GM21576 (cell line): ENCODE measurements at regions not wholly inside any gene's neighbourhood (a gene's known extent, or its start where the extent isn't known, plus 50 kb on each side); places are given as distances from the start of the nearest gene placed in this dataset.

Source experiments
- ATAC-seq: cut with Tn5 transposase; IDR thresholded peaks from one replicate; pipeline ENCODE4 v1.9.1; 2021; ENCODE audit warnings: mild to moderate bottlenecking, moderate library complexity; ENCODE audit not compliant: unreplicated experiment

GRCh38 chr3:106206146-106206545 is 337.3 kb upstream of the CBLB start:
- ATAC-seq: no peak

GRCh38 chr3:106206613-106207012 is 337.8 kb upstream of the CBLB start:
- no peak for ATAC-seq

GRCh38 chr3:106208251-106208650 is 339.4 kb upstream of the CBLB start:
- no peak for ATAC-seq

- ATAC-seq: no peak
Observed at GRCh38 chr3:106208967-106209366, 340.2 kb upstream of the CBLB start.

- no peak for ATAC-seq
Observed at GRCh38 chr3:106209482-106209881, 340.7 kb upstream of the CBLB start.

GRCh38 chr3:106210923-106211322 is 342.1 kb upstream of the CBLB start:
- no peak for ATAC-seq

- no peak for ATAC-seq
Observed at GRCh38 chr3:106212665-106213222, 343.9 kb upstream of the CBLB start.

GRCh38 chr3:106213954-106214353 is 345.1 kb upstream of the CBLB start:
- ATAC-seq: no peak

- ATAC-seq: no peak
Observed at GRCh38 chr3:106214641-106215040, 345.8 kb upstream of the CBLB start.

GRCh38 chr3:106215047-106215446 is 346.2 kb upstream of the CBLB start:
- no peak for ATAC-seq

GRCh38 chr3:106217745-106218144 is 348.9 kb upstream of the CBLB start:
- no peak for ATAC-seq

GRCh38 chr3:106227068-106227467 is 358.3 kb upstream of the CBLB start:
- no peak for ATAC-seq

GRCh38 chr3:106228271-106228670 is 359.5 kb upstream of the CBLB start:
- ATAC-seq: no peak

GRCh38 chr3:106229495-106230278 is 360.9 kb upstream of the CBLB start:
- no peak for ATAC-seq

GRCh38 chr3:106231086-106231485 is 362.3 kb upstream of the CBLB start:
- ATAC-seq: no peak

GRCh38 chr3:106232956-106233355 is 364.1 kb upstream of the CBLB start:
- no peak for ATAC-seq

- ATAC-seq: no peak
Observed at GRCh38 chr3:106239195-106239697, 370.4 kb upstream of the CBLB start.

GRCh38 chr3:106241593-106241992 is 372.8 kb upstream of the CBLB start:
- ATAC-seq: no peak

GRCh38 chr3:106242781-106243180 is 374.0 kb upstream of the CBLB start:
- peak; percentile 69 for ATAC-seq

GRCh38 chr3:106245400-106245799 is 376.6 kb upstream of the CBLB start:
- no peak for ATAC-seq

GRCh38 chr3:106247902-106248684 is 379.3 kb upstream of the CBLB start:
- ATAC-seq: no peak

GRCh38 chr3:106249159-106249558 is 380.3 kb upstream of the CBLB start:
- ATAC-seq: no peak
